OCI-LY3 (cell line): ENCODE measurements at regions not wholly inside any gene's neighbourhood (a gene's known extent, or its start where the extent isn't known, plus 50 kb on each side); places are given as distances from the start of the nearest gene placed in this dataset.

Experiments used
- H2AFZ ChIP-seq: fragments of 200-600, 300-600 bp; shearing (Covaris generic); 2 replicates; pipeline ENCODE4 v1.6.0; 2014; ENCODE audit warnings: antibody characterized with exemption, low read depth, low read length
- H3K27ac ChIP-seq: fragments of 200-600, 300-600 bp; sonication (generic); 2 replicates; pipeline ENCODE4 v1.5.1; 2014; ENCODE audit warnings: mild to moderate bottlenecking, low read length, moderate library complexity, mixed read lengths
- H3K27me3 ChIP-seq: fragments of 200-600, 300-600 bp; sonication (generic); 2 replicates; pipeline ENCODE4 v1.6.1; 2014; ENCODE audit warnings: low read depth, low read length, mixed read lengths
- H3K36me3 ChIP-seq: fragments of 200-600, 300-600 bp; sonication (generic); replicated peaks from 2 replicates; pipeline ENCODE3; 2014; ENCODE audit warnings: low read depth, low read length, mixed read lengths
- H3K4me1 ChIP-seq: fragments of 300-600, 200-600 bp; sonication (generic); 2 replicates; pipeline ENCODE4 v1.6.1; 2014; ENCODE audit warnings: low read length, mixed read lengths
- H3K4me2 ChIP-seq: fragments of 200-600, 300-600 bp; sonication (generic); 2 replicates; pipeline ENCODE4 v1.6.1; 2014; ENCODE audit warnings: low read length, mixed read lengths
- H3K4me3 ChIP-seq: fragments of 300-600, 200-600 bp; sonication (generic); 2 replicates; pipeline ENCODE4 v1.5.1; 2014; ENCODE audit warnings: antibody characterized with exemption, mild to moderate bottlenecking, low read length, moderate library complexity
- H3K79me2 ChIP-seq: fragments of 300-600, 200-600 bp; shearing (Covaris generic); 2 replicates; pipeline ENCODE4 v1.6.1; 2014; ENCODE audit warnings: mild to moderate bottlenecking, low read length, mixed read lengths
- H3K9ac ChIP-seq: fragments of 300-600, 200-600 bp; shearing (Covaris generic); 2 replicates; pipeline ENCODE4 v1.6.0; 2014; ENCODE audit warnings: mild to moderate bottlenecking, low read length, moderate library complexity
- H3K9me3 ChIP-seq: fragments of 200-600, 300-600 bp; shearing (Covaris generic); 2 replicates; pipeline ENCODE4 v1.6.1; 2014; ENCODE audit warnings: low read length, mixed read lengths; ENCODE audit not compliant: insufficient read depth
- H4K20me1 ChIP-seq: fragments of 200-600, 300-600 bp; sonication (generic); 2 replicates; pipeline ENCODE4 v1.6.1; 2016; ENCODE audit warnings: low read length, mixed read lengths; ENCODE audit not compliant: insufficient read depth
- EZH2phosphoT487 ChIP-seq: fragments of 200-600 bp; shearing (Covaris generic); IDR thresholded peaks from 2 replicates; pipeline ENCODE4 v1.6.1; 2018; ENCODE audit warnings: antibody characterized with exemption, mixed run types, low read depth
- TF ChIP-seq, protein P1 (sequence below): fragments of 200-600, 300-600 bp; sonication (generic); IDR thresholded peaks from 2 replicates; pipeline ENCODE4 v1.5.1; 2014; ENCODE audit warnings: antibody characterized with exemption, low read length, low read depth

DNA sequence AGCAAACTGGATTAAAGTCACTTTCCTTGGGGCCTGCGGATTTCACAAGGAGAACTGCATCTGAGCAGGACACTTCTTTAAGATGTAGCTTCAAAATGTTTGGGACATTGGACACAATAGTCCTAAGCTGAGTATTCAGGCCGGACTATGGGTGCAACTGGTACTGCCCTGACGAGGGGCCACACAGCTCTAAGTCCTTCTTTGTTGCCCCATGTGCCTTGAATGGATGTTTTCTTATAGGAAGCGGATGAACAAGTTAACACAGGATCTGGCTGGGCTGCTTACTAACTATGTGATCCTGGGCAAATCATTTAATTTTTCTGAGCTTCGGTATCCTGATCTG lies 147.8 kb upstream of the KLF14 start:
- Histone ChIP-seq H3K27ac (no peak overlapping the region), H3K4me2 (no peak overlapping the region), H3K79me2 (peaks cover 92% of the 10 kb centered on the region), H3K9me3 (no peaks in the 10 kb centered on the region), H3K4me1 (no peaks in the 10 kb centered on the region), H3K36me3 (peaks cover 86% of the 10 kb centered on the region), H3K4me3 (no peak overlapping the region), H4K20me1 (peaks cover 88% of the 10 kb centered on the region), H2AFZ (no peak overlapping the region), H3K27me3 (no peaks in the 10 kb centered on the region), H3K9ac (no peak overlapping the region)
- TF ChIP-seq, protein P1, sequence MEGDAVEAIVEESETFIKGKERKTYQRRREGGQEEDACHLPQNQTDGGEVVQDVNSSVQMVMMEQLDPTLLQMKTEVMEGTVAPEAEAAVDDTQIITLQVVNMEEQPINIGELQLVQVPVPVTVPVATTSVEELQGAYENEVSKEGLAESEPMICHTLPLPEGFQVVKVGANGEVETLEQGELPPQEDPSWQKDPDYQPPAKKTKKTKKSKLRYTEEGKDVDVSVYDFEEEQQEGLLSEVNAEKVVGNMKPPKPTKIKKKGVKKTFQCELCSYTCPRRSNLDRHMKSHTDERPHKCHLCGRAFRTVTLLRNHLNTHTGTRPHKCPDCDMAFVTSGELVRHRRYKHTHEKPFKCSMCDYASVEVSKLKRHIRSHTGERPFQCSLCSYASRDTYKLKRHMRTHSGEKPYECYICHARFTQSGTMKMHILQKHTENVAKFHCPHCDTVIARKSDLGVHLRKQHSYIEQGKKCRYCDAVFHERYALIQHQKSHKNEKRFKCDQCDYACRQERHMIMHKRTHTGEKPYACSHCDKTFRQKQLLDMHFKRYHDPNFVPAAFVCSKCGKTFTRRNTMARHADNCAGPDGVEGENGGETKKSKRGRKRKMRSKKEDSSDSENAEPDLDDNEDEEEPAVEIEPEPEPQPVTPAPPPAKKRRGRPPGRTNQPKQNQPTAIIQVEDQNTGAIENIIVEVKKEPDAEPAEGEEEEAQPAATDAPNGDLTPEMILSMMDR = no peak
- TF ChIP-seq EZH2phosphoT487 = no peak

DNA sequence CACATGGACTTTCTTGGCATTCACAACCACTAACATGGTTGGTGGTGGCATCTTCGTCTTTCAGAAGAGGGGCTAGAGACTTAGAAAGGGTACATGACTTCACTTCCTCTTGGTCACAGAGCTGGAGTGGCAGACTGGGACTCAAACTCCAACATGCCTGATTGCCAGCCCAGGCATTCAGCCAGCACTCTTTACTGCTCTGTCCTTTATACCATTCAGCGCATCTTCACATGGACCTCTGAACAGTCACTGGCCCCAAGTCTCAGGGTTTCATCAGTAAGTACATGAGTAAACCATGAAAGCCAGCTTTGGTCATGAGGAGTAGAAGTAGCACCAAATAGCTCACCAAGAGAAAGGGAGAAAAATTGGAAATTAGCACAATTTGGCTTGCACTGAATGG lies 148.4 kb upstream of the KLF14 start:
- Histone ChIP-seq H3K27ac (no peak overlapping the region), H3K79me2 (peaks cover 92% of the 10 kb centered on the region), H4K20me1 (peaks cover 88% of the 10 kb centered on the region), H3K9me3 (no peaks in the 10 kb centered on the region), H3K27me3 (no peaks in the 10 kb centered on the region), H2AFZ (no peak overlapping the region), H3K4me3 (no peak overlapping the region), H3K4me2 (no peak overlapping the region), H3K36me3 (peaks cover 85% of the 10 kb centered on the region), H3K4me1 (no peaks in the 10 kb centered on the region), H3K9ac (no peak overlapping the region)
- TF ChIP-seq EZH2phosphoT487 = no peak
- TF ChIP-seq, protein P1 = no peak

DNA sequence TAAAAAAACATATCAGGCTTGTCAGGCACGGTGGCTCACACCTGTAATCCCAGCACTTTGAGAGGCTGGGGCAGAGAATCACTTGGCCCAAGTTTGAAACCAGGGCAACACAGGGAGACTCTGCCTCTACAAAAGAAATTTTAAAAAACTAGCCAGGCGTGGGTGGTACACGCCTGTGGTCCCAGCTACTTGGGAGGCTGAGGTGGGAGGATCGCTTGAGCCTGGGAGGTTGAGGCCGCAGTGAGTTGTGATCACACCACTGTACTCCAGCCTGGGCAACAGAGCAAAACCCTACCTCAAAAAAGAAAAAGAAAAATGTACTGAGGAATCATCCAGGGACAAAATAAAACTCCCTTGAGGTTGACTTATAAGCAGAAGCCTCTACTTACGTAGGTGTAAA lies 149.9 kb upstream of the KLF14 start:
- Histone ChIP-seq H3K4me3 (no peak overlapping the region), H3K27ac (no peak overlapping the region), H3K9me3 (no peaks in the 10 kb centered on the region), H3K4me1 (no peaks in the 10 kb centered on the region), H2AFZ (no peak overlapping the region), H3K9ac (no peak overlapping the region), H3K27me3 (no peaks in the 10 kb centered on the region), H3K4me2 (no peak overlapping the region), H3K79me2 (peaks cover 94% of the 10 kb centered on the region), H3K36me3 (peaks cover 87% of the 10 kb centered on the region), H4K20me1 (peaks cover 91% of the 10 kb centered on the region)
- TF ChIP-seq EZH2phosphoT487 = no peak
- TF ChIP-seq, protein P1 = no peak

DNA sequence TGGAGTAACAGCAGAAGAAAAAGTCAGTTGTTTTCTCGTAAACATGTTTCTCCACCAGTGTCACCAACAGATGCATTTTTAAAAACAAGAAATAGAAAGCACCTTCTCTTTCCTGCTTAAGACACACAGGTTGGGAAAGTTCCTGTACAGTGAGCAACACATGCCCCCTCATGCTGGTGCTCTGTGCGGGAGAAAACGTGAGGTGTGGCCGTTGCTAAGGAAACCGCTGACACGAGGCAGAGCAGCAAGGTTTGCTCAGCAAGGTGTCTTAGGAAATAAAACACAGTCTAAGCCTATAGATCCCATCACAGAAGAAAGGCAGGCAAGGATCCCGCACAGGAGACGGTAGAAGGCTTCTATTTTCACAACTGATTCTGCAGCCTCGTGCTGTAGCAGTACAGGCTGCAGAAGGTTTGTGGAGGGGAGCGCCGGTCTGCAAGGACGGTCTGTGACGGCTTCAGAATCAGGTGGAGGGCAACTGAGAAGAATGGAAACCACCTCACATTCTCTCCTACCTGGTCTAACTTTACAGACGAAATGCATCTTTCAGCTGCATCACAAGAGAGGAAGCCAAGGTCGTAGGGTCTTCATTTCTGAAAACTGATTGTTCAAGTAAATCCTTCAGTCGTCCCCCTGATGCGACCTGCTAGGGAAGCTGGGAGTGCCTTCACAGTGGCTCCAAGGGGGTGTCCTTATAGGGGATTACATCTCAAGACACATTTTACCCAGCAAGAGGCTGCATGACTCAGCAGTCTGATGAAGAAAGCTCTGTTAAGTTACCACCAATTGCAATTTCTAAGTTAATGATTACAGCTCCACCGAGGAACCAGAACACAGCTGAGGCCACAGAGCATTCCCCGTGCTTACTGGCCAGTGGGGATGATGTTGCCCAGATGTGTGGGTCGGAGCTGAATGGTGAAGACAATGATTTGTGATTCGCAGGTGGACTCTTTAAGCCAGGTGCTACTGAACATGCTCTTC lies 150.7 kb upstream of the KLF14 start:
- Histone ChIP-seq H3K4me2 (no peak overlapping the region), H3K27ac (peak overlapping the region; percentile 27; the same call in 1 of the 2 replicates)

More for the DNA sequence above, 150.7 kb upstream of the KLF14 start:
- Histone ChIP-seq H3K4me1 (no peaks in the 10 kb centered on the region), H3K9ac (no peak overlapping the region), H3K4me3 (no peak overlapping the region), H3K79me2 (peaks cover 94% of the 10 kb centered on the region), H2AFZ (no peak overlapping the region), H3K27me3 (no peaks in the 10 kb centered on the region), H4K20me1 (peaks cover 91% of the 10 kb centered on the region), H3K9me3 (no peaks in the 10 kb centered on the region), H3K36me3 (peaks cover 83% of the 10 kb centered on the region)
- no peak for TF ChIP-seq EZH2phosphoT487
